K562 (cell line): ENCODE measurements at regions not wholly inside any gene's neighbourhood (a gene's known extent, or its start where the extent isn't known, plus 50 kb on each side); places are given as distances from the start of the nearest gene placed in this dataset.

Source experiments
- ATAC-seq: fragments of 200-7000 bp; cut with Tn5 transposase; 3 replicates; pipeline ENCODE4 v1.9.1; 2020; ENCODE audit warnings: moderate library complexity
- BruUV-seq: library from RNA; stranded (reverse); fragments of 400-500 nt; replicated peaks from 2 replicates; lab custom pipeline; 2021; lab: Mats Ljungman, UMichigan
- CTCF ChIA-PET: fragments of 300-600 bp; formaldehyde crosslinking; extraction: SDS; loops from one replicate; lab custom pipeline; 2021; ENCODE audit warnings: low intra/inter-chr PET ratio; lab: Yijun Ruan, JAX
- POLR2A ChIA-PET: fragments of 300-600, 350-650 bp; sonication (Branson Sonifier 250); formaldehyde crosslinking; extraction: SDS; loops from one replicate; lab custom pipeline; 2021; ENCODE audit warnings: antibody characterized with exemption, inconsistent platforms; lab: Yijun Ruan, JAX
- DNase-seq, 4 experiments: peaks; one replicate each; pipeline versions ENCODE4 v3.0.0 to v3.0.0-alpha.2; 2011 to 2018; ENCODE audit warnings: low spot score in 3 of 4, mixed read lengths in 3 of 4; ENCODE audit errors: extremely low read depth in 1 of 4
- FAIRE-seq: peaks from 2 replicates; lab custom pipeline; 2011; peaks lifted over from hg19 to GRCh38; lab: Jason Lieb, UNC
- H2AFZ ChIP-seq: 2 replicates; pipeline ENCODE4 v1.6.0; 2011; ENCODE audit warnings: low read depth, low read length, control low read depth, inconsistent platforms
- H3K27ac ChIP-seq: fragments of 200-600 bp; 3 replicates; pipeline ENCODE4 v1.8.0; 2011; ENCODE audit warnings: low read depth, mild to moderate bottlenecking, control low read depth, inconsistent platforms, low read length, moderate library complexity, mixed read lengths; ENCODE audit errors: extremely low read depth
- H3K27me3 ChIP-seq, 2 experiments: fragments of 300-600 bp in 1 of 2; 2 replicates in 1 of 2; 3 replicates in 1 of 2; pipeline versions ENCODE4 v1.6.0 to v1.8.0; 2011; ENCODE audit warnings: inconsistent platforms in 2 of 2, low read length in 2 of 2, mild to moderate bottlenecking in 1 of 2, mixed read lengths in 1 of 2, moderate library complexity in 1 of 2; ENCODE audit not compliant: control insufficient read depth in 2 of 2, insufficient read depth in 2 of 2
- H3K36me3 ChIP-seq: fragments of 300-600 bp; 3 replicates; pipeline ENCODE4 v1.8.0; 2011; ENCODE audit warnings: mild to moderate bottlenecking, low read length, inconsistent platforms; ENCODE audit not compliant: control insufficient read depth, insufficient read depth
- H3K4me1 ChIP-seq, 2 experiments: fragments of 200-600 bp in 1 of 2; replicated peaks in 1 of 2; 2 replicates in 1 of 2; 3 replicates in 1 of 2; pipeline versions ENCODE4 v1.5.1 to v1.8.0; 2011; ENCODE audit warnings: inconsistent platforms in 2 of 2, low read length in 2 of 2, mild to moderate bottlenecking in 1 of 2, mixed read lengths in 1 of 2, moderate library complexity in 1 of 2; ENCODE audit not compliant: control insufficient read depth in 2 of 2, insufficient read depth in 2 of 2
- H3K4me2 ChIP-seq: 2 replicates; pipeline ENCODE4 v1.6.1; 2011; ENCODE audit warnings: low read length, control low read depth, inconsistent platforms, mixed read lengths; ENCODE audit not compliant: insufficient read depth
- H3K4me3 ChIP-seq: fragments of 200-600 bp; sonication (generic), shearing (Covaris generic); 2 replicates; pipeline ENCODE4 v1.5.1; 2016; ENCODE audit warnings: control low read depth, inconsistent platforms
- H3K79me2 ChIP-seq: fragments of 200-600 bp; 3 replicates; pipeline ENCODE4 v1.8.0; 2011; ENCODE audit warnings: low read length, inconsistent platforms; ENCODE audit not compliant: control insufficient read depth, insufficient read depth
- H3K9ac ChIP-seq, 2 experiments: 2 replicates each; pipeline versions ENCODE4 v1.6.0 to v1.6.1; 2011; ENCODE audit warnings: low read depth in 2 of 2, low read length in 2 of 2, control low read depth in 1 of 2, inconsistent platforms in 1 of 2, mild to moderate bottlenecking in 1 of 2, mixed read lengths in 1 of 2; ENCODE audit not compliant: insufficient read depth in 1 of 2
- H3K9me1 ChIP-seq: one replicate; pipeline ENCODE4 v1.6.0; 2011; ENCODE audit warnings: inconsistent platforms, mild to moderate bottlenecking, low read length, moderate library complexity; ENCODE audit not compliant: control insufficient read depth, insufficient read depth
- H3K9me3 ChIP-seq: replicated peaks from 2 replicates; pipeline ENCODE4 v1.5.1; 2011; ENCODE audit warnings: low read depth, low read length, inconsistent platforms; ENCODE audit not compliant: control insufficient read depth, insufficient read depth
- H4K20me1 ChIP-seq: replicated peaks from 2 replicates; pipeline ENCODE4 v1.6.1; 2011; ENCODE audit warnings: low read length, inconsistent platforms, mixed read lengths; ENCODE audit not compliant: control insufficient read depth, insufficient read depth
- FIP1L1 ChIP-seq: fragments of 200-400 bp; formaldehyde crosslinking; IDR thresholded peaks from 2 replicates; pipeline ENCODE4 v1.6.1; 2018; ENCODE audit warnings: mild to moderate bottlenecking, low read depth, low read length; ENCODE audit not compliant: poor library complexity, severe bottlenecking
- FOXJ3 ChIP-seq: sonication (generic); formaldehyde crosslinking; IDR thresholded peaks from 2 replicates; pipeline ENCODE4 v1.4.0; 2020; ENCODE audit warnings: mild to moderate bottlenecking, missing genetic modification reagents
- PHTF2 ChIP-seq: fragments of 250-450 bp; sonication (Bioruptor Pico); IDR thresholded peaks from 2 replicates; pipeline ENCODE4 v1.5.0; 2021; ENCODE audit warnings: mild to moderate bottlenecking
- PML ChIP-seq: IDR thresholded peaks from 2 replicates; pipeline ENCODE4 v1.6.1; 2012; ENCODE audit warnings: low read length, inconsistent platforms
- ZBTB43 ChIP-seq: sonication (generic); formaldehyde crosslinking; IDR thresholded peaks from 2 replicates; pipeline ENCODE4 v1.8.0; 2023; ENCODE audit warnings: mild to moderate bottlenecking, missing genetic modification reagents
- ZNF780A ChIP-seq: fragments of 250-450 bp; sonication (Bioruptor Pico); IDR thresholded peaks from 2 replicates; pipeline ENCODE4 v1.5.0; 2021; ENCODE audit warnings: mild to moderate bottlenecking
- WGBS: fragments of 100-300 bp; shearing (Covaris generic); methylation state at CpG from one replicate; pipeline ENCODE4 v1.1.6; 2016; ENCODE audit warnings: low coverage, mixed read lengths; ENCODE audit not compliant: insufficient coverage; ENCODE audit errors: missing lambda C conversion rate; 5-methylcytosine and 5-hydroxymethylcytosine counted together
- in situ Hi-C: fragments of 300-500 bp; cut with MboI; formaldehyde crosslinking; loops from 4 replicates; pipeline ENCODE4 v1.15.0; 2018; ENCODE audit warnings: inconsistent platforms, mixed read lengths
- intact Hi-C: fragments of 100-400 bp; cut with micrococcal nuclease; formaldehyde crosslinking; loops from 2 replicates; pipeline ENCODE4 v1.14.2; 2022
- TF ChIP-seq, protein P1 (sequence below): fragments of 450-650 bp; IDR thresholded peaks from 2 replicates; pipeline ENCODE4 v1.6.1; 2017; ENCODE audit warnings: antibody characterized with exemption, mild to moderate bottlenecking

- TF ChIP-seq, protein P1, sequence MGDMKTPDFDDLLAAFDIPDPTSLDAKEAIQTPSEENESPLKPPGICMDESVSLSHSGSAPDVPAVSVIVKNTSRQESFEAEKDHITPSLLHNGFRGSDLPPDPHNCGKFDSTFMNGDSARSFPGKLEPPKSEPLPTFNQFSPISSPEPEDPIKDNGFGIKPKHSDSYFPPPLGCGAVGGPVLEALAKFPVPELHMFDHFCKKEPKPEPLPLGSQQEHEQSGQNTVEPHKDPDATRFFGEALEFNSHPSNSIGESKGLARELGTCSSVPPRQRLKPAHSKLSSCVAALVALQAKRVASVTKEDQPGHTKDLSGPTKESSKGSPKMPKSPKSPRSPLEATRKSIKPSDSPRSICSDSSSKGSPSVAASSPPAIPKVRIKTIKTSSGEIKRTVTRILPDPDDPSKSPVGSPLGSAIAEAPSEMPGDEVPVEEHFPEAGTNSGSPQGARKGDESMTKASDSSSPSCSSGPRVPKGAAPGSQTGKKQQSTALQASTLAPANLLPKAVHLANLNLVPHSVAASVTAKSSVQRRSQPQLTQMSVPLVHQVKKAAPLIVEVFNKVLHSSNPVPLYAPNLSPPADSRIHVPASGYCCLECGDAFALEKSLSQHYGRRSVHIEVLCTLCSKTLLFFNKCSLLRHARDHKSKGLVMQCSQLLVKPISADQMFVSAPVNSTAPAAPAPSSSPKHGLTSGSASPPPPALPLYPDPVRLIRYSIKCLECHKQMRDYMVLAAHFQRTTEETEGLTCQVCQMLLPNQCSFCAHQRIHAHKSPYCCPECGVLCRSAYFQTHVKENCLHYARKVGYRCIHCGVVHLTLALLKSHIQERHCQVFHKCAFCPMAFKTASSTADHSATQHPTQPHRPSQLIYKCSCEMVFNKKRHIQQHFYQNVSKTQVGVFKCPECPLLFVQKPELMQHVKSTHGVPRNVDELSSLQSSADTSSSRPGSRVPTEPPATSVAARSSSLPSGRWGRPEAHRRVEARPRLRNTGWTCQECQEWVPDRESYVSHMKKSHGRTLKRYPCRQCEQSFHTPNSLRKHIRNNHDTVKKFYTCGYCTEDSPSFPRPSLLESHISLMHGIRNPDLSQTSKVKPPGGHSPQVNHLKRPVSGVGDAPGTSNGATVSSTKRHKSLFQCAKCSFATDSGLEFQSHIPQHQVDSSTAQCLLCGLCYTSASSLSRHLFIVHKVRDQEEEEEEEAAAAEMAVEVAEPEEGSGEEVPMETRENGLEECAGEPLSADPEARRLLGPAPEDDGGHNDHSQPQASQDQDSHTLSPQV: no peak
These were observed 233.8 kb upstream of the SPRED2 start (continued) for GRCh38 chr2:65666156-65666725.

GRCh38 chr2:65664931-65665330 lies 232.5 kb upstream of the SPRED2 start:
- no peak overlapping the region for H3K4me3 ChIP-seq
- CTCF ChIA-PET: no interaction called here
- H3K4me1 ChIP-seq: peaks cover 0 to 3% of the 10 kb centered on the region in 2 experiments; a peak in 2 of 5 replicates
- POLR2A ChIA-PET: interaction anchor here (0.6 kb wide), 1 partner anchor 203 kb away, joined by 4 read pairs; no protein-coding TSS in a partner anchor
- no peaks in the 10 kb centered on the region for H3K79me2 ChIP-seq
- no peak overlapping the region for H3K4me2 ChIP-seq
- H3K27me3 ChIP-seq: peaks cover 17 to 21% of the 10 kb centered on the region in 2 experiments
- H3K9me3 ChIP-seq: no peaks in the 10 kb centered on the region
- 7% methylated on average over 2 of the region's 2 CpGs for WGBS
- H3K9me1 ChIP-seq: no peaks in the 10 kb centered on the region
- H2AFZ ChIP-seq: no peak overlapping the region
- no peaks in the 10 kb centered on the region for H4K20me1 ChIP-seq
- no peaks in the 10 kb centered on the region for H3K36me3 ChIP-seq
- DNase-seq (no peak), ATAC-seq (no peak), FAIRE-seq (no peak)
- in situ Hi-C loops (no loop called here), intact Hi-C loops (no loop called here)
- BruUV-seq: no TSS peak
- TF ChIP-seq FIP1L1 (no peak), FOXJ3 (CRISPR knock-in tag) (no peak), PHTF2 (CRISPR knock-in tag) (no peak), ZBTB43 (no peak), PML (no peak), ZNF780A (no peak)
- no peak overlapping the region for H3K27ac ChIP-seq
- H3K9ac ChIP-seq: no peak overlapping the region
